AG04450 (cell line): ENCODE measurements at regions not wholly inside any gene's neighbourhood (a gene's known extent, or its start where the extent isn't known, plus 50 kb on each side); places are given as distances from the start of the nearest gene placed in this dataset.

Source experiments
- CTCF ChIA-PET: fragments of 300-600, 350-600 bp; formaldehyde crosslinking; extraction: SDS; loops from one replicate; lab custom pipeline; 2022; ENCODE audit warnings: antibody characterized with exemption, inconsistent platforms; lab: Charles Lee
- POLR2A ChIA-PET: fragments of 350-600 bp; formaldehyde crosslinking; extraction: SDS; loops from one replicate; lab custom pipeline; 2021; ENCODE audit warnings: antibody characterized with exemption, inconsistent platforms; lab: Yijun Ruan, JAX
- DNase-seq: peaks from one replicate; pipeline ENCODE4 v3.0.0-alpha.2; 2011; ENCODE audit warnings: low read depth, low spot score
- H3K27ac ChIP-seq: one replicate; pipeline ENCODE4 v1.5.1; 2012; ENCODE audit warnings: low read depth, low read length, control low read depth
- H3K27me3 ChIP-seq: one replicate; pipeline ENCODE4 v1.6.0; 2012; ENCODE audit warnings: low read length; ENCODE audit not compliant: control insufficient read depth, insufficient read depth
- H3K4me3 ChIP-seq: 2 replicates; pipeline ENCODE4 v1.5.1; 2011; ENCODE audit warnings: mild to moderate bottlenecking, low read depth, low read length, control low read depth
- H3K9me3 ChIP-seq: 2 replicates; pipeline ENCODE4 v1.5.1; 2012; ENCODE audit warnings: low read length; ENCODE audit not compliant: control insufficient read depth, insufficient read depth
- TF ChIP-seq, protein P1 (sequence below): IDR thresholded peaks from 2 replicates; pipeline ENCODE4 v1.5.1; 2011; ENCODE audit warnings: low read depth, low read length, control low read depth, inconsistent platforms

DNA sequence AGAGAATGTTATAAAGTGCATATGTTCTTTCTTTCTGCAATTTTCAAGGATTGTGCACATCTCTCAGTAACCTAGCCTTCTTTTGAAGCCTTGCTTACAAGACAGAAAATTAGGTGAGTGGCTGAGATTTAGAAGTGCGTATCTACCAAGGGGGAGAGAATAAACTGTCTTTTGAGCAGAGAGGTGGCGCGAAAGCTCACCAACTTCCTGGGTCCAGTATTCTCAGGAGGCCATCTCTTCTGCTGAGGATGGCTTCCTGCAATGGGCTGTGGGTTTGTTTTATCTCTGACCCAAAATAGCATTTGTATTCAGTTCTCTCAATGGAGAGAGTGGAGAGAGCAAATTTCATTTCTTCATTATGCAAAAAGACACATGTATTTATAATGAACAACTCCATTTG, 75.4 kb upstream of the RPS23 start:
- no peak for DNase-seq
- TF ChIP-seq, protein P1, sequence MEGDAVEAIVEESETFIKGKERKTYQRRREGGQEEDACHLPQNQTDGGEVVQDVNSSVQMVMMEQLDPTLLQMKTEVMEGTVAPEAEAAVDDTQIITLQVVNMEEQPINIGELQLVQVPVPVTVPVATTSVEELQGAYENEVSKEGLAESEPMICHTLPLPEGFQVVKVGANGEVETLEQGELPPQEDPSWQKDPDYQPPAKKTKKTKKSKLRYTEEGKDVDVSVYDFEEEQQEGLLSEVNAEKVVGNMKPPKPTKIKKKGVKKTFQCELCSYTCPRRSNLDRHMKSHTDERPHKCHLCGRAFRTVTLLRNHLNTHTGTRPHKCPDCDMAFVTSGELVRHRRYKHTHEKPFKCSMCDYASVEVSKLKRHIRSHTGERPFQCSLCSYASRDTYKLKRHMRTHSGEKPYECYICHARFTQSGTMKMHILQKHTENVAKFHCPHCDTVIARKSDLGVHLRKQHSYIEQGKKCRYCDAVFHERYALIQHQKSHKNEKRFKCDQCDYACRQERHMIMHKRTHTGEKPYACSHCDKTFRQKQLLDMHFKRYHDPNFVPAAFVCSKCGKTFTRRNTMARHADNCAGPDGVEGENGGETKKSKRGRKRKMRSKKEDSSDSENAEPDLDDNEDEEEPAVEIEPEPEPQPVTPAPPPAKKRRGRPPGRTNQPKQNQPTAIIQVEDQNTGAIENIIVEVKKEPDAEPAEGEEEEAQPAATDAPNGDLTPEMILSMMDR = no peak
- H3K9me3 ChIP-seq = no peaks in the 10 kb centered on the region
- ChIA-PET POLR2A (no interaction called here), CTCF (interaction anchor here (0.9 to 6.6 kb wide), 4 partner anchors 10 to 282 kb away, joined by 3 to 57 read pairs (median 14); no protein-coding TSS in a partner anchor)
- H3K4me3 ChIP-seq = no peak overlapping the region
- H3K27ac ChIP-seq = no peak overlapping the region
- H3K27me3 ChIP-seq = no peaks in the 10 kb centered on the region

DNA sequence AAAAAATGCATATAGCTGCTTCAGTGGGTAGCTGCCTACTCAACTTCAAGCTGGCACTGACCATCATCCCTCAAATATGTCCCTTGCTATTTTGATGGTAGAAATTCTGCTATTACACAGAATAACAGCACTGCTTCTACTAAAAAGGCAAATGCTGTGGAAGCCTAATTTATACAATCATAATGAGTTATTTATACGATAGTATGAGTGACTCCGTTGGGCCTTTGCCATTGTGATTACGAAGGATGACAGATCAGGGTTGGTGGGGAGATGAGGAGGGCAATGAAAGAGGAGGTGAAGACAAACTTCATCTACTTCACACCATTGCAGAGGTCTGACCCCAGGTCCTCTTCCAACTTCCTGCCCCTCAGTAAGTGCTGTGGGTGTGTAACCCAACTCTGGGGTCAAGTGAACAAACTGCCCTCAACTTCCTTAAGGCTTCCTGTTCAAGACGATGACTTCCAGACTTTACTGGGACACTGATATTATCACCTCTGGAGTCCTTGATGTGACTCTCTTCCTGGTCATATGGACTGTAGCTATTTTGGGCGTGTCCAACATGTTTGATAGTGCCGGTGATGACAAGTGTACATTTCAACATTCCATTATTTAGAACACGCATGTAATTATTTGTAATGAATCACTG, 74.1 kb upstream of the RPS23 start:
- ChIA-PET POLR2A (no interaction called here), CTCF (interaction anchor here (0.6 to 6.6 kb wide), 35 partner anchors 11 to 1281 kb away, joined by 3 to 57 read pairs (median 3); no protein-coding TSS in a partner anchor)
- H3K27ac ChIP-seq = no peak overlapping the region

DNA sequence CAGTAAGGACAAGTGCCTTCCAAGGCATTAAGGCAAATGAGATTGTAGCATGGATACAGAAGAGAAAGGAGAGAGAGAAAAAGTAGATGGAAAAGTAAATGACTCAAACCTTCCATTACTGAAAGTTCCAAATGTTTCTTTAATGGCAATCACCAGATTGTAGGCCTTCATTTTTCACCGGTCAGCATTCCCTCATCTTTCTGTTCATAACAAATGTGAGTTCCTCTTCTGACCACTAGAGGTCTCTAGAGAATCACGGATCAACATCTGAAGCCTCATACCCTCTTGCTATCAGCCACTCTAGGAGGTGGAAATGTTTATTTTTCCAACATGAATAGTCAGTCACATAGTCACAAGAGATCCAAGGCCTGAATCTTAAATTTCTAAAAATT, 73.6 kb upstream of the RPS23 start:
- peak; percentile 53 for DNase-seq
- Histone ChIP-seq H3K27ac (no peak overlapping the region), H3K4me3 (no peak overlapping the region), H3K9me3 (no peaks in the 10 kb centered on the region), H3K27me3 (no peaks in the 10 kb centered on the region)
- TF ChIP-seq, protein P1 = peak; percentile 78
- POLR2A ChIA-PET = no interaction called here
- CTCF ChIA-PET = interaction anchor here (0.6 to 6.6 kb wide), 34 partner anchors 12 to 1281 kb away, joined by 3 to 57 read pairs (median 3); no protein-coding TSS in a partner anchor

More for the DNA sequence above, 74.1 kb upstream of the RPS23 start:
- TF ChIP-seq, protein P1 = no peak
- Histone ChIP-seq H3K27me3 (no peaks in the 10 kb centered on the region), H3K4me3 (no peak overlapping the region), H3K9me3 (no peaks in the 10 kb centered on the region)
- DNase-seq = no peak

DNA sequence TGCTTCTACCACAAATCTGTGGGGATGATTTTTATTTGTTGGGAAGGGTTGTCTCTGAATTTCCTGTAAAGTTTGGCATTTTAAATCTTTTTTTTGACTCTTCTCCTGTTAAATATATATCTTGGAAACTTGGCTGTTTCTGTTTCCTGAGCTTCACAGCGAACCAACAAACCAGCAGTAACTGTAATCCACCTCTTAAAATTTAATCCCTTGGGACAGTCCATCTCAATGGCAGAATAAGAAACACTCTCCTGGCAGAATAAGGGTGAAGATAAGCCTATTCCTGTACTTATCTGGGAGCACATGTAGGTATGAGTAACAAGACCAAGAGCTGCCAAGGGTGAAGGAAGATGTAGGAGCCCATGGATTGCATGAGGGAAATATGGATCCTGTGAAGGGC, 73.1 kb upstream of the RPS23 start:
- Histone ChIP-seq H3K27ac (no peak overlapping the region), H3K27me3 (no peaks in the 10 kb centered on the region), H3K4me3 (no peak overlapping the region), H3K9me3 (no peaks in the 10 kb centered on the region)
- CTCF ChIA-PET = interaction anchor here (0.6 to 6.6 kb wide), 16 partner anchors 12 to 1213 kb away, joined by 3 to 57 read pairs (median 4); no protein-coding TSS in a partner anchor
- POLR2A ChIA-PET = no interaction called here
- TF ChIP-seq, protein P1 = no peak
- no peak for DNase-seq

DNA sequence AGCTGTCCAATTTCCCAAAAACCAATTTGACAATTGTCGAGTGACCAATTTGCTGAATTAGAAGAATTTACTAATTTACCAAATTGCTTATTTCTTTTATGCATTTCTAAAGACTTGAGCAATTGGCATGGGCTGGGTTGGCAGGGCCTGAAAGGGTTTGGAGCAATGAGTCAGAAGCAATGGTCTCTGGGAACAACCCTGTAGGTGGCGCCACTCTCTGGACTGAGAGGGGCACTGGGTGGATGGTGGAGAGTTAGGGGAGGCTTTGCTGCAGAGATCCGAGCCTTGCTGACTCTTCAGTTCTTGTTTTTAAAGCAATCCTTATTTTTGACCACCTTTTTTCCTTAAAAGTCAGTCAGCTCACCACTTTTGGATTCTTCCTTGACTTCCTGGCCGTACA, 71.5 kb upstream of the RPS23 start:
- no peak overlapping the region for H3K4me3 ChIP-seq
- H3K27ac ChIP-seq = no peak overlapping the region
- DNase-seq = no peak
- TF ChIP-seq, protein P1 = peak; percentile 38
- H3K9me3 ChIP-seq = no peaks in the 10 kb centered on the region
- ChIA-PET CTCF (interaction anchor here (0.7 to 6.6 kb wide), 11 partner anchors 10 to 1203 kb away, joined by 3 to 57 read pairs (median 6); no protein-coding TSS in a partner anchor), POLR2A (no interaction called here)
- H3K27me3 ChIP-seq = no peaks in the 10 kb centered on the region
